H9 (cell line): ENCODE measurements at regions not wholly inside any gene's neighbourhood (a gene's known extent, or its start where the extent isn't known, plus 50 kb on each side); places are given as distances from the start of the nearest gene placed in this dataset.

Experiments used
- DNase-seq: peaks from one replicate; pipeline ENCODE4 v3.0.0-alpha.2; 2017
- H2AFZ ChIP-seq: one replicate; pipeline ENCODE4 v1.6.1; 2013; ENCODE audit warnings: mild to moderate bottlenecking, low read length, control low read depth, moderate library complexity
- H2AK5ac ChIP-seq: 2 replicates; pipeline ENCODE4 v1.6.1; 2013; ENCODE audit warnings: low read length, control low read depth, mixed read lengths; ENCODE audit not compliant: insufficient read length
- H2BK120ac ChIP-seq: one replicate; pipeline ENCODE4 v1.6.1; 2013; ENCODE audit warnings: low read depth, mild to moderate bottlenecking, low read length, control low read depth, inconsistent platforms; ENCODE audit not compliant: poor library complexity, severe bottlenecking
- H2BK12ac ChIP-seq: 2 replicates; pipeline ENCODE4 v1.6.1; 2013; ENCODE audit warnings: low read length, control low read depth, mixed read lengths, low read depth; ENCODE audit not compliant: insufficient read length
- H2BK15ac ChIP-seq: 2 replicates; pipeline ENCODE4 v1.6.1; 2013; ENCODE audit warnings: low read depth, low read length, control low read depth
- H2BK20ac ChIP-seq: one replicate; pipeline ENCODE4 v1.6.1; 2013; ENCODE audit warnings: low read depth, mild to moderate bottlenecking, low read length, control low read depth, inconsistent platforms; ENCODE audit not compliant: poor library complexity, severe bottlenecking
- H2BK5ac ChIP-seq: 2 replicates; pipeline ENCODE4 v1.6.1; 2013; ENCODE audit warnings: low read length, control low read depth, mixed read lengths; ENCODE audit not compliant: insufficient read length
- H3K14ac ChIP-seq: 2 replicates; pipeline ENCODE4 v1.6.1; 2013; ENCODE audit warnings: low read length, control low read depth; ENCODE audit not compliant: insufficient read depth
- H3K18ac ChIP-seq: 2 replicates; pipeline ENCODE4 v1.6.1; 2013; ENCODE audit warnings: low read depth, mild to moderate bottlenecking, mixed read lengths, low read length, control low read depth; ENCODE audit not compliant: insufficient read length
- H3K23ac ChIP-seq: 2 replicates; pipeline ENCODE4 v1.6.1; 2013; ENCODE audit warnings: low read length, control low read depth, mixed read lengths, low read depth; ENCODE audit not compliant: insufficient read length
- H3K23me2 ChIP-seq: 2 replicates; pipeline ENCODE4 v1.6.1; 2013; ENCODE audit warnings: low read depth, mild to moderate bottlenecking, mixed read lengths, low read length, control low read depth; ENCODE audit not compliant: insufficient read length, poor library complexity, severe bottlenecking
- H3K27ac ChIP-seq: 2 replicates; pipeline ENCODE4 v1.5.1; 2013; ENCODE audit warnings: low read length, control low read depth, mixed read lengths, low read depth; ENCODE audit not compliant: insufficient read length
- H3K27me3 ChIP-seq: 2 replicates; pipeline ENCODE4 v1.6.1; 2013; ENCODE audit warnings: low read length, control low read depth, inconsistent platforms; ENCODE audit not compliant: insufficient read depth
- H3K4ac ChIP-seq: 2 replicates; pipeline ENCODE4 v1.6.1; 2013; ENCODE audit warnings: low read depth, mild to moderate bottlenecking, control low read depth, inconsistent platforms, low read length, moderate library complexity
- H3K4me1 ChIP-seq: 2 replicates; pipeline ENCODE4 v1.6.1; 2013; ENCODE audit warnings: low read length, control low read depth, inconsistent platforms; ENCODE audit not compliant: insufficient read depth
- H3K4me2 ChIP-seq: 2 replicates; pipeline ENCODE4 v1.6.1; 2013; ENCODE audit warnings: low read length, control low read depth, mixed read lengths; ENCODE audit not compliant: insufficient read length, insufficient read depth
- H3K56ac ChIP-seq: 2 replicates; pipeline ENCODE4 v1.6.1; 2013; ENCODE audit warnings: low read depth, mild to moderate bottlenecking, mixed read lengths, low read length, control low read depth; ENCODE audit not compliant: insufficient read length
- H3K79me1 ChIP-seq: 2 replicates; pipeline ENCODE4 v1.6.1; 2013; ENCODE audit warnings: low read depth, mild to moderate bottlenecking, moderate library complexity, low read length, control low read depth, inconsistent platforms; ENCODE audit not compliant: insufficient read depth, poor library complexity, severe bottlenecking
- H3K79me2 ChIP-seq: 2 replicates; pipeline ENCODE4 v1.6.1; 2013; ENCODE audit warnings: low read length, control low read depth, inconsistent platforms; ENCODE audit not compliant: insufficient read depth
- H3K9ac ChIP-seq: 2 replicates; pipeline ENCODE4 v1.6.1; 2013; ENCODE audit warnings: low read length, control low read depth, mixed read lengths; ENCODE audit not compliant: insufficient read length; ENCODE audit errors: extremely low read depth
- H3K9me3 ChIP-seq: one replicate; pipeline ENCODE4 v1.6.1; 2013; ENCODE audit warnings: low read depth, low read length, inconsistent platforms; ENCODE audit not compliant: control insufficient read depth
- H3T11ph ChIP-seq: one replicate; pipeline ENCODE4 v1.6.1; 2013; ENCODE audit warnings: mild to moderate bottlenecking, low read length, control low read depth, inconsistent platforms
- H4K20me1 ChIP-seq: one replicate; pipeline ENCODE4 v1.6.1; 2013; ENCODE audit not compliant: control insufficient read depth, insufficient read length, insufficient read depth
- H4K5ac ChIP-seq: 2 replicates; pipeline ENCODE4 v1.6.1; 2013; ENCODE audit warnings: low read depth, mild to moderate bottlenecking, mixed read lengths, low read length, control low read depth; ENCODE audit not compliant: insufficient read length
- H4K8ac ChIP-seq: replicated peaks from 2 replicates; pipeline ENCODE4 v1.6.1; 2013; ENCODE audit warnings: low read length, control low read depth, mixed read lengths, low read depth; ENCODE audit not compliant: insufficient read length
- H4K91ac ChIP-seq: 2 replicates; pipeline ENCODE4 v1.6.1; 2013; ENCODE audit warnings: low read depth, mild to moderate bottlenecking, moderate library complexity, mixed read lengths, low read length, control low read depth; ENCODE audit not compliant: insufficient read length
- H3K27ac Mint-ChIP-seq, 3 experiments: 2 replicates in 2 of 3; 3 replicates in 1 of 3; pipeline ENCODE4 v1.8.0; 2020 to 2021; ENCODE audit warnings: mixed read lengths in 3 of 3, mild to moderate bottlenecking in 1 of 3, moderate library complexity in 1 of 3
- H3K27me3 Mint-ChIP-seq: 2 replicates; pipeline ENCODE4 v1.8.0; 2021; ENCODE audit warnings: low read depth, mild to moderate bottlenecking, moderate library complexity, mixed read lengths
- H3K36me3 Mint-ChIP-seq, 3 experiments: 2 replicates in 2 of 3; 3 replicates in 1 of 3; pipeline ENCODE4 v1.8.0; 2020 to 2021; ENCODE audit warnings: low read depth in 3 of 3, mixed read lengths in 3 of 3; ENCODE audit not compliant: insufficient read depth in 1 of 3
- H3K4me1 Mint-ChIP-seq, 2 experiments: 2 replicates each; pipeline ENCODE4 v1.8.0; 2020; ENCODE audit warnings: mixed read lengths in 2 of 2
- H3K4me3 Mint-ChIP-seq, 2 experiments: 2 replicates in 1 of 2; 3 replicates in 1 of 2; pipeline ENCODE4 v1.8.0; 2020 to 2021; ENCODE audit warnings: mild to moderate bottlenecking in 2 of 2, mixed read lengths in 2 of 2, moderate library complexity in 1 of 2
- H3K9me3 Mint-ChIP-seq, 2 experiments: 2 replicates in 1 of 2; 3 replicates in 1 of 2; pipeline ENCODE4 v1.8.0; 2020; ENCODE audit warnings: mild to moderate bottlenecking in 2 of 2, mixed read lengths in 2 of 2, moderate library complexity in 1 of 2
- WGBS: extraction: QIAGEN DNeasy Blood & Tissue Kit; methylation state at CpG from one replicate; pipeline ENCODE4 v1.1.7; 2013; ENCODE audit warnings: missing lambda C conversion rate, low lambda C conversion rate, mixed read lengths; ENCODE audit not compliant: insufficient read length; ENCODE audit errors: extremely low coverage; 5-methylcytosine and 5-hydroxymethylcytosine counted together
- TF ChIP-seq, protein P1 (sequence below): fragments of 200-600 bp; sonication (generic); conservative IDR thresholded peaks from 3 replicates; pipeline ENCODE4 v1.8.0; 2021; ENCODE audit warnings: antibody characterized with exemption, mild to moderate bottlenecking

DNA sequence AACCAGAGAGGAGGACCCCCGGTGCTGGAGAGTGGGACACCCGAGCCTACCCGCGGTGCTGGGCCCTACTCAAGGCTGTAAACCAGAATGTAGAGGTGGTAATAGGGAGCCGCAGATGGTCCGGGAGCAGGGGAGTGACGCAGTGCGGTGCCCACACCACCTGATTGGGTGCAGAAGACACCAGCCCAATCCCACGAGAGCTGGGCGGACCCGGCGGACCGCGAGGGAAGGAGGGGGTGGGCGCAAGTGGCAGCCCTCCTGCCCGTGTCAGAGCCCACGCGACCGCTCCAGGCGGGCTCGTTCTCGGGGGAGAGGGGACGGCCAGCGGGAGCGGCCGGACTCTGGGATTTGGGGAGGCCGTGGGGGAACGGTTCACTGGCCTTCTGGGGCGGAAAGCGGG lies 71.2 kb downstream of the C9orf50 start:
- H3K4me1 ChIP-seq: no peaks in the 10 kb centered on the region
- no peak overlapping the region for H2BK5ac ChIP-seq
- H3K23ac ChIP-seq: no peak overlapping the region
- H3K14ac ChIP-seq: no peak overlapping the region
- TF ChIP-seq, protein P1, sequence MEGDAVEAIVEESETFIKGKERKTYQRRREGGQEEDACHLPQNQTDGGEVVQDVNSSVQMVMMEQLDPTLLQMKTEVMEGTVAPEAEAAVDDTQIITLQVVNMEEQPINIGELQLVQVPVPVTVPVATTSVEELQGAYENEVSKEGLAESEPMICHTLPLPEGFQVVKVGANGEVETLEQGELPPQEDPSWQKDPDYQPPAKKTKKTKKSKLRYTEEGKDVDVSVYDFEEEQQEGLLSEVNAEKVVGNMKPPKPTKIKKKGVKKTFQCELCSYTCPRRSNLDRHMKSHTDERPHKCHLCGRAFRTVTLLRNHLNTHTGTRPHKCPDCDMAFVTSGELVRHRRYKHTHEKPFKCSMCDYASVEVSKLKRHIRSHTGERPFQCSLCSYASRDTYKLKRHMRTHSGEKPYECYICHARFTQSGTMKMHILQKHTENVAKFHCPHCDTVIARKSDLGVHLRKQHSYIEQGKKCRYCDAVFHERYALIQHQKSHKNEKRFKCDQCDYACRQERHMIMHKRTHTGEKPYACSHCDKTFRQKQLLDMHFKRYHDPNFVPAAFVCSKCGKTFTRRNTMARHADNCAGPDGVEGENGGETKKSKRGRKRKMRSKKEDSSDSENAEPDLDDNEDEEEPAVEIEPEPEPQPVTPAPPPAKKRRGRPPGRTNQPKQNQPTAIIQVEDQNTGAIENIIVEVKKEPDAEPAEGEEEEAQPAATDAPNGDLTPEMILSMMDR: no peak
- Mint-ChIP-seq H3K4me1 (peaks cover 8 to 27% of the 10 kb centered on the region in 2 experiments), H3K36me3 (no peaks in the 10 kb centered on the region), H3K27me3 (peaks cover 75% of the 10 kb centered on the region), H3K27ac (no peak overlapping the region), H3K9me3 (no peaks in the 10 kb centered on the region; a peak in 1 of 5 replicates), H3K4me3 (peak overlapping the region; percentile 64 to 72)
- no peak overlapping the region for H3K18ac ChIP-seq
- H2BK120ac ChIP-seq: no peak overlapping the region
- H2AK5ac ChIP-seq: no peak overlapping the region
- peaks cover 6% of the 10 kb centered on the region for H3K23me2 ChIP-seq
- H4K91ac ChIP-seq: no peak overlapping the region
- H3K27me3 ChIP-seq: peaks cover 6% of the 10 kb centered on the region; the same call in 1 of the 2 replicates
- no peak for DNase-seq
- no peak overlapping the region for H3K27ac ChIP-seq
- no peak overlapping the region for H3T11ph ChIP-seq
- H3K9me3 ChIP-seq: no peaks in the 10 kb centered on the region
- H3K9ac ChIP-seq: no peak overlapping the region
- no peak overlapping the region for H3K56ac ChIP-seq
- no peaks in the 10 kb centered on the region for H3K79me2 ChIP-seq
- H3K4ac ChIP-seq: no peak overlapping the region
- no peak overlapping the region for H2AFZ ChIP-seq
- no peaks in the 10 kb centered on the region for H3K79me1 ChIP-seq
- H2BK15ac ChIP-seq: no peak overlapping the region
- no peak overlapping the region for H4K5ac ChIP-seq
- H2BK12ac ChIP-seq: no peak overlapping the region
- H4K20me1 ChIP-seq: no peaks in the 10 kb centered on the region
- no peak overlapping the region for H2BK20ac ChIP-seq
- H3K4me2 ChIP-seq: peak overlapping the region; percentile 3
- no CpG with 5 or more reads among the region's 30 CpGs for WGBS
- no peak overlapping the region for H4K8ac ChIP-seq
